ENCODE measurements at regions not wholly inside any gene's neighbourhood (a gene's known extent, or its start where the extent isn't known, plus 50 kb on each side); places are given as distances from the start of the nearest gene placed in this dataset.
"Not testable (repeated sequence)": the region's sequence is repeated elsewhere in the genome, so short reads cannot be mapped to it uniquely, and the experiment has no call there.

DNA sequence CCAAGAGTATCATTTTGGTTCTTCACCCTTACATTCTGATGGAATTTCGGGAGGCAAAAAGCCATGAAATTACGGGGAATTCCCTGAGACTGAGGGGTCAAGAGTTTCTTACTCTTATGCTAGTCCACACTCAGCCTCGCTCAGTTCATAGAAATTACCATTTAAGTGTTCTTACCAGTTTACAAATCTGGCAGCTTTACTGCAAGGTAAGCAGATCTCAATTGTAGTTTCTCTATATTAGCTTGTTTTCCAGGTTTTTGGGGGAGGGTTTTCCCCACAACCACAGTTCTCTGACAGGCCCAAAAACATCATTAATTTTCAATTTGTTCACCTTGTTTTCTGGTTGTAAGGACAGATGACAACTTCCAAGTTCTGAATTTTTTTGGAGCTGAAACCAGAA, 1028.4 kb downstream of the FAM181B start:
- no peak for DNase-seq

DNA sequence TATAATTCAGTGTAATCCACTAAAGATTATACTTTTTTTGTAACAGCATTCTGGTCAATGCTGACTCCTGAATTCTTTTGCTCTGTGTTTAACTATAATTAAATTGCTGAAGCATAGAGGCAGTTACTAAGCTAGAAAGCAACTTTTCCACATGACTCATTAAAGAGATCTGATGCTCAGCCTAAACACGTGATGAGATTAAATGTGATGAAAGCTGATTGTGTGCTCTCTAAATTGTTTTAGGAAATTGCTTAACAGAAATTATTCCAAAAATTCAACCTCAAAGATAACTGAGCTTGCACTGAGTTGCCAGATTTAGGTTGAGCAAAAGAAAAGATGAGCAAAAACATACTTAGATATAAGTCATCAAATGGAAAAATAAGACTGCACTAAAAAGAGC, 1033.6 kb downstream of the FAM181B start:
- no peak for DNase-seq

DNA sequence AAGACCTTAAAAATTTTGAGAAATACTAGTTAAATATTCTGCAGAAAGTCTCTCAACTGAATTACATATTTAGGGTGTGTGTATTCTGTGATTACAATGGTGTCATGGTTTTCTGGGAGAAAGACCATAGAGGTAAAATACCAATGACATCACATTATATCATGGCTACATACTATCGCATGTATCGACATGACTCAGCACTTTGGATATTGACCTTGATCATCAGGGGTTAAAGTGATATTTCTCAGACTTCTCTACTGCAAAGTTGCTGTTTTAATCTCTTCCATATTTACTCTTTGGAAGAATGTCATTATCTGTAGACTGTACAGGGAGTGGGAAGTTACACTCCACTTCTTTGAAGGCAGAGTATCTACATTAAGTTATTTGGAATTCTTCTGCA, 1046.6 kb downstream of the FAM181B start:
- DNase-seq: no peak

DNA sequence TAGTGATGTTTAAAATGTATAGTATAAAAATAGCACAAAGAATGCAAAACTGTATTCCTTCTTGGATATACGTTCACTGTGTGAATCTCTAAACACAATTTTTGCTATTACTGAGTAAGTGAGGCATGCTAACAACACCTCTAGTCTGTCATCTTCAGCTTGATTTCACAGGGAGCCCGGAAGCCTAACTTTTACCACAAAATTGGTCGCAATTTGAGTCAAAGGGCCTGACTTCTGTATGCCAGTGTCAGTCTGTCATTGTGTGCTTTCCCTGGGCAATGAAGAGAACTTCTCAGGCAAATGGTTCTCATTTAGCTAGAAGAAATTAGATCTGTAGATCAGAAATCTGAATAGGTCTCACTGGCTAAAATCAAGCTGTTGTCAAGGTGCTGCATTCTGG, 1059.5 kb downstream of the FAM181B start:
- DNase-seq: no peak

DNA sequence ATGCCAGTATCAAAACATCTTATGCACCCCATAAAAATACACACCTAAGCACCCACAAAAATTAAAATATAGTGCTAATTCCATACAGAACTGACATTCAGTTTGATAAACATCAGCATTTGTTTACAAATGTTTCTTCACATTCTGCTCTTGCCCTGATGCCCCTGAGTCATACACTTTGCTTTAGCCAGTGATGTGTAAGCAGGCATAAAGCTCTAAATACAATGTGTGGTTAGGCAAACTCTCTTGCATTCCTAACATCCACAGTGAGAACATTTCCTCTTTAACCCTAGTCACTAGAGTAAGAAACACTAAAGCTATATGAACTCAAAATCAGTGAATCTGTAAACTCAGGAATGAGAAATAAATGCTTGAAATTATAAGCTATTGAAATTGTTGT, 1060.7 kb downstream of the FAM181B start:
- no peak for DNase-seq

DNA sequence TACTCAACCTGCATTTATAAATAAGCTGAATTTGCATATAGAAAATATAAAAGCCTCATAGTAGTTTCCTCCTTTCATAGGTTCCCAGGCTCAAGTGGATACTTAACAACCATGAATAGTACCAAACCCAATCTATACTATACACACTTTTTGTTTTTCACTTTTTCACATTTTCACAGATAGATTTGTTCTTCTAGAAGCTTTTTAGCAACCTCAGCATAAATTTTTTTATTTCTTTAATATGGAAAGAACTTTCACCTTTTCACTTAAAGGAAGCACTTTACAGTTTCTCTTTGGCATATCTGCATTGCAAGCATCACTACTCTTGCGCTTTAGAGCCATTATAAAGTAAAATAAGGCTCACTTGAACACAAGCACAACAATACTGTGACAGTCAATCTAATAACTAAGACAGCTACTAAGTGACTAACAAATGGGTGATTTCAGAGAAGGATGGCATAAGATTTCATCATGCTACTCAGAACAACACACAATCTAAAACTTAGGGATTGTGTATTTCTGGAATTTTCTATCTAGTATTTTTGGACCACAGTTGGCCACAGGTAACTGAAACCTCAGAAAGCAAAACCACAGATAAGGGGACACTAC, 1063.6 kb downstream of the FAM181B start:
- DNase-seq: no peak

DNA sequence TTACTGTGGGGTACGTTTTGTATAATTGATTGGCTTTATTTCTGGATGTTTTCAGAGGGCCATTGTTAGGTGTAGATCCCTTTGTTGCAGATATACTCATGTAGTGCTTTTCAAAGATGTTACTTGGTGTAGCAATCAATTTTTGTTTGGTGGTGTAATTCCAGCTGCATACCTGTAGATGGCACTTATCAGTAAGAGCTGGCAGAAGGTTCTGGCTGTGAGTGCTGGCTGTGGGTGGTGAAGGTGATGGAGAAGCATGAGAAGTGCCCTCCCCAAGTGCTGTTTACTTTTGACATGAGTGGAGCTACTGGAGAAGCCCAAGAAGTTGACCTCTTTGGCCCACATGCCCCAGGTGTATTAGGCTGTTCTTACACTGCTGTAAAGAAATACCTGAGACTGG, 1074.9 kb downstream of the FAM181B start:
- no peak for DNase-seq

DNA sequence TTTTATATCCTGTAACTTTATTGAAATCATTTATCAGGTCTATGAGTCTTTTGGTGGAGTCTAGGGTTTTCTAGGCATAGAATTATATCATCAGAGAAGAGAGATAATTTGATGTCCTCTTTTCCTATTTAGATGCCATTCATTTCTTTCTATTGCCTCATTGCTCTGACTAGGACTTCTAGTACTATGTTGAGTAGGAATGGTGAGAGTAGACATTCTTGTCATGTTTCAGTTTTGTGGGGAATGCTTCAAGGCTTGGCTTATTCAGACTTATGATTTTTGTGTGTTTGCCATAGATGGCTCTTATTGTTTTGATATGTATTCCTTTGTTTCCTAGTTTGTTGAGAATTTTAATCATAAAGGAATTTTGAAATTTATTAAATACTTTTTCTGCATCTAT, 1078.3 kb downstream of the FAM181B start:
- no peak for DNase-seq

DNA sequence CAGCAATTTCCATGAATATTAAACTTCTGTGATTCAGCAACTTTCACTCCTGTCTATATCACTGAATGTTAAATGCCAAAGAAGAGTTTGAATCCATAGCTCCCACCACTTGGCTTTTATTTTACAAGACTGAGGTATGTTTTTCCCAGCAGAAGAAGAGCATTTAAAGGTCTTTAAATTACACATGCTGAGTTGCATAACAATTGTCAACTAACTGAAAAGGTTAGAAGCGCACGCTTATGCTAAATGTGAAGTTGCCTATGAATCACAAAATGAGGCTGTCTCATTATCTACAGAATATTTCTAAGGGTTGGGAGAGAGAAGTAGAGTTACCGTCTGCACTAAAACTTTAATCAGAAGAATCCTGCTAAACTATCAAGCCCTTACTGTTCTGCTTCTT, 1086.3 kb downstream of the FAM181B start:
- DNase-seq: no peak

DNA sequence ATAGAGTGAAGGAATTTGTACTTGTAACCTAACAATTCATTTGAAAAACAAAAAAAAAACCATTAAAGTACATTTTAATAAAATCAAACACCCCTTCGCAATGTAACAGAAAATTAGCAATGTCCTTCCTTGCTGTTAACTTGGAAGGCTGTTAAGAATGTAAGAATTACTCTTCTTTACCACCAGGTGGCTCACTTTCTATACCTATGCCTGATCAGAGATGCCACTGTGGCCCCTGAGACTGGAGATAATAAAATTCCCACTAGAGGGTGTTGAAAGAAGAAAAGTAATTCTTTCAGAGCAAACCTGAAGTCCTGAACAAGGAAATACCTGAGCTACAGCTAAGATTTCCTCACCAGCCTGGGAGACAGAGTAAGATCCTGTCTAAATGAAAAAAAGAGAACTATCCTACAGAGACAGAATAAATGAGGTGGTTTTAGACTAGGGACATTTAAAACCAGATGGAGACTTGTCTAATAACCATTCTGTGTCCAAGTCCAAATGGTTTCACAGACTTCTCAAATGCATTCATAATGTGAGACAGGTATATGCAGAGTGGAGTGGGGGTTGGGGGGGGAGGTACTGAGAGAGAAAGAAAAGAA, 1089.3 kb downstream of the FAM181B start:
- no peak for DNase-seq

DNA sequence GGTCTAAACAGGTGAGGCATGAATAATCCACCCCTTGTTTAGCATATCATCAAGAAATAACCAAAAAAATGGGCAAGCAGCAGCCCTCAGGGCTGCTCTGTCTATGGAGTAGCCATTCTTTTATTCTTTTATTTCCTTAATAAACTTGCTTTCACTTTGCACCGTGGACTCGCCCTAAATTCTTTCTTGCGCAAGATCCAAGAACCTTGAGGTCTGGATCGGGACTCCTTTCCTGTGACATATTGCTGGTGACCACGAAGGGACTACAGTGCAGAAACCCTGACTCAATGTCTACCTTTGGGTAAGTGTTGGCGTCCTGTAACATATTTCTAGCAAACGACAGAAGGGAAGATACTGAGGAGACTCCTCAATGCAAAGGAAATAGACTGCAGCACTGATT, 1099.2 kb downstream of the FAM181B start:
- DNase-seq: no peak

DNA sequence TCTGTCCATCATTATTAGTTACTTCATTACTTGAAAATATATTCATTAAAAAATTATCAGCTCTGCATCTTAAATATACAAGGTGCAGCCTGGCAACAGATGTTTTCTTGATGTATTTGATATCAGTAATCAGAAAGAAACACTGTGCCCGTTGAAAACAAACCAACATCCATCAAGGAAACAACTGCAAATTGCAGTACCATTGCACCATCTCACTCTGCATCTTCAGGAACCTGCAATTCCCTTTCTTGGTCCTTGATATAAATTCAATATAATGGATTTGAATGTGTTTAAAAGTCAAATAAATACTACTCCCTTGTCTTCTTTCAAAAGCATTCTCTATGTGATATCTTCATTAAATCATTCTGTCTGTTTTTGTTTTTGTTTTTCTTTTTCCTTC, 1131.2 kb downstream of the FAM181B start:
- DNase-seq: no peak

DNA sequence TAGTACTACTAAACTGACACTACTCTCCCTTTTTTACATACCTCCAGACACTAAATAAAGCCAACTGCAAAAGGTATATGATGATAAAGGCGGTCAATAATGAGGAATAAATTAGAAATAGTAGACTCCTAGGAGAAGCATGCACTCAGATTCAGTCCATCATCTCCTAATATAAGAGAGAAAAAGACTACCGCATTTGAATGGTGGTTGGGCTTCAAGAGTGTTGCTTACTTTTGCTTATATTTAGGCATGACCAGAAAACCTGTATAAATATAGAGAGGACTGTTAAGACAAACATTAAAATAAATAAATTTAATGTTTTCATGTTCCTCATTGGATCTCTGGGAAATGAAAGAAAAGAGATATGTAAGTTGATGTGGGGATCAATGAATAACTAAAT, 1137.0 kb downstream of the FAM181B start:
- DNase-seq: no peak

DNA sequence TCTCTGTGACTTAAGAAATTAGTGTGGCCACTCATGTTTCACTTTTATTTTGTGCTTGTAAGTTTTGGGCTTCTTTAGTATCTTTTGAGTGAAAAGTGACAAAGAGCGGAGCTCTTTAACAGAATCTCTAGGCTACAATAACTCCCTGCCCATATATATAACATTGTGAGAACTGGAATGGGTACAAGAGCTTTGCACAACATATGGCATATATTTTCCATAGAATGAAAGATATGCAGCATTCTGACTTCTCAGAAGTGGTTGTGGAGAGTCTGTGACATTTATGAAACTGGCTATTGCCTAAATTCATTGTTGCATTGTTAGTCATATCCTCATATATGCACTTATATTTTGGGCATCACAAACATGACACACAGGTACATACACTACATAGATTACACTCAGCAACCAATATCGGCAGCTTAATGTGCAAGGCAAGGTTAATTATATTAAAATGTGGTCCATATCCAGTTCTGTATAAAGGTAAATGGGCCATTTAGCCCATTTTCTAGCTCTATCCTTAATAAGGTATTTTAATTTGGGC, 1148.2 kb downstream of the FAM181B start:
- DNase-seq: no peak

DNA sequence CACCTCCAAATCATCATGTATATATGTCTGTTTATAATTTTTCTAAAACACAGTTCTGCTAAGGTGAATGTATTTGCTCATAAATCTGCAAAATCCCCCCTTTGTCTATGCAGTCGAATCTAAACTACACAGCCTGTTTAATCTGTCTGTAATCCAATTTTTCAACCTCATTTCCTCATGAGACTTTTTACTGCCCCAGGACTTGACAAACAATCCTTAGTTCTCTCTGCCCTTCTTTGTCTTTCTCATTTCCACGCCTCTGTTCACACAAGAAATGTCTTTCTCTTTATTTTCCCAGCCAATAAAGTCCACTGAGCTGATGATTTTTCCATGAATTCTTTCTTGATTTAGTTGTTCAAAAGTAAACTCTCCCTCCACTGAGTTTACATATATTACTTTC, 1154.3 kb downstream of the FAM181B start:
- no peak for DNase-seq

DNA sequence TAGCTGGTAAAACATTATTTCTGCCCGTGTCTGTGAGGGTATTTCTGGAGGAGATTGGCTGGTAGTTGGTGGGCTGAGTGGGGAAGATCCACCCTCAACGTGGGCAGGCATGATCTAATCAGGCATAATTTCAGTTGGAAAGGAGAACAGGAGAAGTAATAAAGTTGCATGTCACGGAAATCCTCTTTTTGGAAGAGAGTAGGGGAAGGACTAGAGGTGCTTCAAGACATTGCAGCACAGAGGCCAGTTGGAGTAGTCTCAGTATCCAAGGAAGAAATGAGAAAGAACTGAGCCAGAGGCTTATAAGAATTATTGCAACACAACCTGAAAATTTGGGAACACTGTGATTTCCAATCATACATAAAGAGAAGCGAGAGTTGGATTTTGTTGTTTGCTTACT, 1155.1 kb downstream of the FAM181B start:
- no peak for DNase-seq

DNA sequence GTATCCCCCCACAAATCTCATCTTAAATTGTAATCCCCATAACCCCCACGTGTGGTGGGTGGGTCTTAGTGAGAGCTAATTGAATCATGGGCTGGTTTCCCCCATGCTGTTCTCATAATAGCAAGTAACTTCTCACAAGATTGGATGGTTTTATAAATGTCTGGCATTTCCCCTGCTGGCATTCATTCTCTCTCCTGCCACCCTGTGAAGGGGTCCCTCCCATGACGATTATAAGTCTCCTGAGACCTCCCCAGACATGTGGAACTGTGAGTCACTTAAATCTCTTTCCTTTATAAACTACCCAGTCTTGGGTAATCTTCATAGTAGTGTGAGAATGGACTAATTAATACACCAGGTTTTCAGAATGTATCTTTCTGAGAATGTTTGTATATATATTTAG, 1159.4 kb downstream of the FAM181B start:
- no peak for DNase-seq

DNA sequence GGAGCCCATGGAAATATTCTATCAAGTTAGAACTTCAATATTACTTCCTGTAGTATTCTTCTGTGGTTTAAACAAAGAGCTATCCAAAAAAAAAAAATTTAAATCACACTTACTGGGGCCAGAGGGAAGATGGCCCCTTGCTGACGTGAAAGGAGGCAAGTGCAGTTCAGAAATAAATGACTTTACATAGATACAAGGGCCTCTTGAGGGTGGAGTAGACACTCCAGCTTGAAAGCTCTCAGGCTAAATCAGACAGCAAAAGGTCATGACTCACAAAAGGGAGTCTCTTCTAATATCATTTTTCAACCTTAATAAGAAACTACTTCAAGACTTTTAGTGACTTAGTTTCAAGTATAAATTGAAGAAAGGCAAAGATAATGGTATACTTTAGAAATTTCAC, 1160.3 kb downstream of the FAM181B start:
- DNase-seq: no peak

DNA sequence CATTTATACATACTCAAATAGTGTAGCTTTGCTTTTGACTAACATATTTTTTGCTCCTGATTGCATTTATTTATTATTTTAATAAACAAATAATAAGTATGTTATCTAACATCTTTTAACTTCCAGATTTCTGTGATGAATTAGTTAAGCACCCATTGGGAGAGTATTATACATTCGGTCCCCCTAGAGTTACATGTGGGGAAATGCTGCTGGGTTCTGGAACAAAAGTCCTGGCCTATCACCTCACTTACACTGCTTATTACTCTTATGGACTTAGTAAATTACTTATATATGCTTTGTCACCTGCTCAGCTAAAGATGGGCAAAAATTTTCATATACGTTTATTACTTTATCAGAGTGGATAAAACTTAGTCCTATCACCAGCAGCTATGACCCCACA, 1163.0 kb downstream of the FAM181B start:
- DNase-seq: no peak

DNA sequence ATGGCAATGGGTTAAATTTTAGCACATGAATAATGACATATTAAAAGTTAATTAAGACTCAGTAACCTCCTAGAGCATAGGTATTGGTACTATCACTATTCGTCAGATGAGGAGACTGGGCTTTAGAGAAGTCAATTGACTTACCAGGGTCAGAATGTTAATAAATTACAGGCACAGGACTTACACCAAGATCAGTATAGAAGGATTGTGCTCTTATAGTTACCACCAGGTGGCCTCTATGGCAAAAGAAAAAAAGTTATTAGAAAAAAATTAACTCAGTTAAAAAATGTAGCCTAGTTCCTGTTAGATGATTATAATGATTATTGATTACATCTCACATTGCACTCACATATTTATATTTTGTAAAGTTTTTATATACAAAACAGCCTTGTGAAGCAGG, 1163.7 kb downstream of the FAM181B start:
- DNase-seq: no peak

DNA sequence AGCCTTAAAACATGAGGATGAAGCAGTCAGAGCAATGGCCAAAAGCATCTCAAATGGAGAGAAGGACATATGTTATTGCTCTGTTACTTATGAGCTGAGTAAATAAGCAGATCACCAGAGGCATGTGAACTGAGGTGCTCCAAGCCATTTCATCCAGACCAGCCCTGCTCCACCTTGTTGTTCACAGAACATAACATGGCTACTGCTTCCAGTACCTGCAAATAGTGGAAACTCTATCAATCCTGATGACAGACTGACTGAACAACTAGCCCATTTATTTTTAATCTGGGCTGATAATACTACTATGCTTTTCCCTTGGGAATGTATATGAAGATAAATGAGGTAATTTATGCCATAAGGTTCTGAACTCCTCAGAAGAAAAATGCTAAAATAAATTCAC, 1164.7 kb downstream of the FAM181B start:
- DNase-seq: no peak

DNA sequence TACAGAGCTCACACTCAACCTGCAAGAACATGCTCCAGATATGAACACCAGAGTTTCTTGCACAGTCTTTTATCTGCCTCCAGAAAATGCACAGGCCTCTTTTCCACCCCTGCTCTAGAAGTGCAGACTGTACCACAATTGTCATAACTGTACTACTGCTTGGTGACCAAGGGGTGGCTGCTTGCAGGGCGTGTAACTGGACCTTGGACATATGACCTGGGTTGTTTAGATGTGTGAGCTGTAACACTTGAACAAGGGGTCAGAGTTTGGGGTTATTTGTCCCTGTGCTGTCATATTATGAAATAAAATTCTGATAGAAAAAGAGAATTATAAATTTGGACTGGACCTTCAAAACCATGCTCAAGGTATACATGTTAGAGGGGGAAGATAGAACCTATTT, 1185.5 kb downstream of the FAM181B start:
- DNase-seq: no peak

DNA sequence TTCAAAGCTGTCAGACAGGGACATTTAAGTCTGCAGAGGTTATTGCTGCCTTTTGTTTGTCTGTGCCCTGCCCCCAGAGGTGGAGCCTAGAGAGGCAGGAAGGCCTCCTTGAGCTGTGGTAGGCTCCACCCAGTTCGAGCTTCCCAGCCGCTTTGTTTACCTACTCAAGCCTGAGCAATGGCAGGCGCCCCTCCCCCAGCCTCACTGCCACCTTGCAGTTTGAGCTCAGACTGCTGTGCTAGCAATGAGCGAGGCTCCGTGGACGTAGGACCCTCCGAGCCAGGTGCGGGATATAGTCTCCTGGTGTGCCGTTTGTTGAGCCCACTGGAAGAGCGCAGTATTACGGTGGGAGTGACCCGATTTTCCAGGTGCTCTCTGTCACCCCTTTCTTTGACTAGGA, 1193.9 kb downstream of the FAM181B start:
- not testable (repeated sequence) for DNase-seq

DNA sequence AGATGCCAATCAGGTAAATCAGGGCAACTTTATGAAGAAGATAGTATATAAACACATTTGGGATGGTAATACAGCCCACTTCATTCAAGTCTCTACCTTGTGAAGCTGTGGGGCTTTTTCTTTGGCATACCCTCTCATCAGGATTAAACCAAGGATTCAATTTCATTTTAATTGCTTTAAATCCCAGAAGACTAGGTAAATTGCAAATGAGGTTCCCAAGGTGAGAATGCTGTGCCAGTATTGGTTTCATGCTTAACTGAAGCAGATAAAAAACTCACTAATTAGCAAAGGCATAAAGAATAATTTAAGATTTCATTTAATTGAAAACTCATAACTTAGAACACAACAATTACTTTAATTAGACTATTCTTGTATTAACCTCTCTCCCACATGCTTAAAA, 1218.1 kb downstream of the FAM181B start:
- DNase-seq: no peak

DNA sequence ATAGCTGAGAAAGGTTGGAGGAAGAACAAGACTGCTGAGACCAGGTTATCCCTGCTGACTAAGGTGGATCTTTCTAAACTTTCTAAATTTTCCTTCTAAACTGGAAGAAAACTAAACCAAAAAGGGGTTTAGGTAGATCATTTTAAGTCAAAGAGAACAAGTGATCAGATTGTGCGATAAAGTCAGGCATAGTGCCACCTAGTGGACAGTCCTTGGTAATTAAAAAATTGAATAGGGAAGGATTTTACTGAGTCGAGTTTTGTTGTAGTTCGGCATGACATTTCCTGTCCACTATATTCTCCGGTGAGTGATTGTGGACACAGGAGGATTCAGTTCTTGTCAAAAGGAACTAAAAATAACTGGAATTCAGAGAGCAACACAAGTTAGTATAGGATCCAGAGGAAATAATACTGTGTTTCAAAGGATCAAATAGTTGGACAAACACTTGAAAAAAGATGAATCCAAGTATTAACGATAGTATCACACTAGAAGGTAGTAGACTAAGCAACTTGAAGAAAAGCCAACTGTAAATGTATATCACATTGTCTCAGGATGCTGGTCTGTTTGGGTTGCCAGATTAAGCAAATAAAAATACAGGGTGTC, 1236.4 kb downstream of the FAM181B start:
- no peak for DNase-seq
